ENCODE measurements at regions not wholly inside any gene's neighbourhood (a gene's known extent, or its start where the extent isn't known, plus 50 kb on each side); places are given as distances from the start of the nearest gene placed in this dataset.

- TF ChIP-seq CTCF (tag by site-specific recombination; IDR thresholded peaks at IDR 0.05) (no peak), REST (tag by site-specific recombination; IDR thresholded peaks at IDR 0.05) (no peak), SETDB1 (IDR thresholded peaks at IDR 0.05; ENCODE audit: insufficient read length, low read length) (no peak)
These were observed 119.0 kb upstream of the LHX1 start for GRCh38 chr17:36818134-36818825.

All from HEK293 (cell line).